ENCODE measurements at regions not wholly inside any gene's neighbourhood (a gene's known extent, or its start where the extent isn't known, plus 50 kb on each side); places are given as distances from the start of the nearest gene placed in this dataset.

DNA sequence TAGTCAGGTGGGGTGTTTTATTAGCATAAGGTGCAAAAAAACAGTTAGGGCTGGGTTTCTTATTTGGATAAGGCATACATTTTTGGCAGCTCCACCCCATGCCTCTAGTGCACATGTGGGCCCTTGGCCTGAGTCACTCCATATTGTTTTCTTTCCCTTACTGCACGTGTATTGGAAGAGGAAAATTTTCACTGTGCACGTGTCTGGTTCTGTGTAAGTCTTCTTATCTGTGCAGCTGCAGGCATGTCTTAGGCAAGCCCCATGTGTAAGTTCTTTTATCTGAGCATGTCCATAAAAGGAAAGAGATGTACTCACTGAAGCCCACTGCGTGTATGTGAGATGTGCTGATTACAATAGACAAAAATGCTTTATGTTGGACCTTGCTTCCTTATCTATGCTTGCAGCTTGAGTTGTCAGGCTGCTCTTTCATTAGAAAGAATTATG lies 540.3 kb upstream of the IGFBP3 start:
- no peak for DNase-seq (ENCODE audit: low spot score)
- intact Hi-C loops (cut with micrococcal nuclease): no loop called here
- Mint-ChIP-seq H3K4me3 (no peak overlapping the region), H3K4me1 (ENCODE audit: low read depth) (no peaks in the 10 kb centered on the region), H3K27ac (no peak overlapping the region), H3K36me3 (ENCODE audit: low read depth) (no peaks in the 10 kb centered on the region), H3K27me3 (ENCODE audit: insufficient read depth) (no peaks in the 10 kb centered on the region), H3K9me3 (peaks cover 24% of the 10 kb centered on the region)

DNA sequence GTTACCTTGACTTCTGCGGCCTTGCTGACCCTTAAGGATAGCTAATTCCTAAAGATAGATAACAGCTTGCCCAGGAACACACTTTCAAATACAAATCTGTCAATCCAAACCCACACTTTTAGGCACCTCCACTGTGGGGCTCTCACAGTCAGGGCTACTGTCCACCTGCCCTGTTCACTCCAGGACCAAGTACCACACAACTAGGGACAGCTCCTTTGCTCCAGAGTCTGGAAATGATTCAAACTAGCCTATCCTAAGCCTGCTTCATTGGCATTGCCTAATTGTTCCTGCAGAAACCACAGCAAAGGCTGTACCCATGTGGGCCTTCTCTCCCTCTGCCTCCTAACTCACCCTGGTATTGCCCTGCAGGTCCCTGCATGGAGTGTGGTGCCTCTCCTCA lies 538.9 kb upstream of the IGFBP3 start:
- H3K27me3 Mint-ChIP-seq (ENCODE audit: insufficient read depth): no peaks in the 10 kb centered on the region

DNA sequence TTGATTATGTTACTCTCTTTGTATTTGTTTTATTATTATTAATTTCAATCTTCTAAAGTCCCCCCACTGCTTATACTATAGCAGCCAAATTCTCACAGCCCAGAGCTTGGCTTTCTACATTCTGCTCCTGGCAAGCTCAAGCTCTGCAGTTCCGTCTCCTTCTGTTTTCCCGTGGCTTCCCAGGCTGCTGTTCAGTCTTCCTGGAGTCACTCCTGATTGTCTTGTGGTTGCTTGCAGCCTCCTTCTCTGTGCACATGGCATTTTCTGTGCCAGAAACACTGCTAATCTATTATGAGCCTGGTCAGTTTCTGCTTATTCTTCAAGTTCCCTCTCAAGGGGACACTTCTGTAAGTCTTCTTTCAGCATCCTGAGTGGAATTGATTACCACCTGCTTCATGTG lies 533.7 kb upstream of the IGFBP3 start:
- Mint-ChIP-seq H3K4me3 (no peak overlapping the region), H3K36me3 (ENCODE audit: low read depth) (no peaks in the 10 kb centered on the region), H3K9me3 (peaks cover 37% of the 10 kb centered on the region), H3K4me1 (ENCODE audit: low read depth) (no peaks in the 10 kb centered on the region), H3K27ac (no peak overlapping the region), H3K27me3 (ENCODE audit: insufficient read depth) (no peaks in the 10 kb centered on the region)
- DNase-seq (ENCODE audit: low spot score): no peak
- intact Hi-C loops (cut with micrococcal nuclease): no loop called here

More for the DNA sequence above, 538.9 kb upstream of the IGFBP3 start:
- Mint-ChIP-seq H3K9me3 (peaks cover 26% of the 10 kb centered on the region), H3K4me3 (no peak overlapping the region), H3K4me1 (ENCODE audit: low read depth) (no peaks in the 10 kb centered on the region), H3K36me3 (ENCODE audit: low read depth) (no peaks in the 10 kb centered on the region), H3K27ac (no peak overlapping the region)
- DNase-seq (ENCODE audit: low spot score): no peak
- intact Hi-C loops (cut with micrococcal nuclease): no loop called here

DNA sequence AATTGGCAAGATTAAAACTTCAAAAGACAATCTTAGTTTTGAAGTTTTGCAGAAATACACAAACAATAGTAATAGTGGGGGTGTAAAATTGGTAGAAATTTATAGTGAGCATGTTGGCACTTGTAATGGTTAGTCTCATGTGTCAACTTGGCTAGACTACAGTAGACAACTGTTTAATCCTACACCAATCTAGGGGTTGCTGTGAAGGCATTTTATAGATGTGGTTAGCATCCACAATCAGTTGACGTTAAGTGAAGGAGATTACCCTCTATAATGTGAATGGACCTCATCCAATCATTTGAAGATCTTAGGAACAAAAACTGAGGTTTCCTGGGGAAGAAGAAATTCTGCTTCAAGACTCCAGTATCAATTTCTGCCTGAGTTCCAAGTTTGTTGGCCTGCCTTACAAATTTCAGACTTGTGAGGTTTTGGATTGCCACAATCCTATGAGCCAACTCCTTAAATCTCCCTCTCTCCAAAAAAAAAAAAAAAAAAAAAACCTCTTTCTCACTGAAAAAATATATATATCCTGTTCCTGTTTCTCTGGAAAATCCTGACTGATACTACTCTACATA lies 531.6 kb upstream of the IGFBP3 start:
- intact Hi-C loops (cut with micrococcal nuclease): no loop called here
- Mint-ChIP-seq H3K27ac (no peak overlapping the region), H3K9me3 (peaks cover 39% of the 10 kb centered on the region), H3K4me1 (ENCODE audit: low read depth) (no peaks in the 10 kb centered on the region), H3K4me3 (no peak overlapping the region), H3K36me3 (ENCODE audit: low read depth) (no peaks in the 10 kb centered on the region), H3K27me3 (ENCODE audit: insufficient read depth) (no peaks in the 10 kb centered on the region)
- no peak for DNase-seq (ENCODE audit: low spot score)

DNA sequence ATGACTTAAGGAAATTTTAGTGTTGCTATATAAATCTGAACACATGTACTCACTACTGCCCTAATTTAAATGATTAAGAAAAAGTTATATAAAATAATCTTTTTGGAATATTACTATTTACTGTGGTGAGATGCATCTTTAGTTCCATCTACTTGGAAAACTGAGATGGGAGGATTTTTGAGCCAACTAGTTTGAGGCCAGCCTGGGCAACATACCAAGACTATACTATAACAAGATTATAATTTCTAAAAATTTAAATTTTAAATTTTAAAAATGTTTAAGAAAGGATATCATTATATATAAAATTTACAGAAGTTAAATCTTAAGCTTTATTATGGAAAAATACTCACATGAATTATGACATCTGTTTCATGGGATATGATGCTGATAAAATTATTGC lies 530.8 kb upstream of the IGFBP3 start:
- no peak overlapping the region for H3K4me3 Mint-ChIP-seq
- DNase-seq (ENCODE audit: low spot score): no peak
- no peaks in the 10 kb centered on the region for H3K27me3 Mint-ChIP-seq (ENCODE audit: insufficient read depth)
- peaks cover 37% of the 10 kb centered on the region for H3K9me3 Mint-ChIP-seq
- no peak overlapping the region for H3K27ac Mint-ChIP-seq
- H3K4me1 Mint-ChIP-seq (ENCODE audit: low read depth): no peaks in the 10 kb centered on the region
- no peaks in the 10 kb centered on the region for H3K36me3 Mint-ChIP-seq (ENCODE audit: low read depth)
- intact Hi-C loops (cut with micrococcal nuclease): no loop called here

DNA sequence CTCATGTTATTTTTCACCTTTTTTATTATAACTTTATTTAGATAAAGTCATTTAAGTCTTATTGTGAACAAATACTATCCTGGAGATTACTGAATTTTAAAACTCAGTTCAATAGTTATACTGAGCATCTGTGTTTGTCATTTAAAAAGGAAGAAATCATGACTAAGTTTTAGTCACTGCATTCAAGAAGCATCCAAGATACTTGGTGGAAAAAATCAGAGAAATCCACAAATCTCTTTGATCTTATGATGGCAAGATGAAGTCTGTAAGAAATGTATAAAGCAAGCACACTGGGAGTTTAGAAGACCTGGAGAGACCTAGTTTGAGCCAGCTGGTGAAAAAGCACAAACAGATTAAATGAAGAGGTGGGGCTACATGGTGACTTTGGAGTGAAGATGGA lies 529.8 kb upstream of the IGFBP3 start:
- H3K4me1 Mint-ChIP-seq (ENCODE audit: low read depth): no peaks in the 10 kb centered on the region
- no peaks in the 10 kb centered on the region for H3K36me3 Mint-ChIP-seq (ENCODE audit: low read depth)
- no peak for DNase-seq (ENCODE audit: low spot score)
- no peak overlapping the region for H3K27ac Mint-ChIP-seq
- peaks cover 37% of the 10 kb centered on the region for H3K9me3 Mint-ChIP-seq
- H3K4me3 Mint-ChIP-seq: no peak overlapping the region
- H3K27me3 Mint-ChIP-seq (ENCODE audit: insufficient read depth): no peaks in the 10 kb centered on the region
- intact Hi-C loops (cut with micrococcal nuclease): no loop called here

DNA sequence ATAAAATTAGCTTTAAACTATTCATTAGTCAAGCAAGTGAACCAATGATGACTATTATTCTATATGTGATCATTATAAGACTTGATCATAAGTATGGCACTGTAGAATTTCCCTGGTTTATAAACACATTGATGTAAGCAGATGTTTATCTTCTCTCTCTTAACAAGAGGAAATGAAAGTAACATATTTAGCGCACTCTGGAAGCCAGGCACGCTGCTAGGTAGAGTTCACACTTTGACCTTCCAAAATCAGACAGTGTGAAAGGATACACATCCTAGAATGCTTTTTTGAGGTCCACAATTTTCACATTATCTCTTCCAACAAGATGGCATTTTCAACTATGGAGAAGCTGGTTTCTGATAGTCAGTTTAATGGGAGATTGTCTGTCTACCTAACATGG lies 529.4 kb upstream of the IGFBP3 start:
- H3K9me3 Mint-ChIP-seq: peaks cover 35% of the 10 kb centered on the region
- intact Hi-C loops (cut with micrococcal nuclease): no loop called here
- H3K4me3 Mint-ChIP-seq: no peak overlapping the region
- no peak overlapping the region for H3K27ac Mint-ChIP-seq
- H3K27me3 Mint-ChIP-seq (ENCODE audit: insufficient read depth): no peaks in the 10 kb centered on the region
- no peaks in the 10 kb centered on the region for H3K4me1 Mint-ChIP-seq (ENCODE audit: low read depth)
- DNase-seq (ENCODE audit: low spot score): no peak
- H3K36me3 Mint-ChIP-seq (ENCODE audit: low read depth): no peaks in the 10 kb centered on the region

DNA sequence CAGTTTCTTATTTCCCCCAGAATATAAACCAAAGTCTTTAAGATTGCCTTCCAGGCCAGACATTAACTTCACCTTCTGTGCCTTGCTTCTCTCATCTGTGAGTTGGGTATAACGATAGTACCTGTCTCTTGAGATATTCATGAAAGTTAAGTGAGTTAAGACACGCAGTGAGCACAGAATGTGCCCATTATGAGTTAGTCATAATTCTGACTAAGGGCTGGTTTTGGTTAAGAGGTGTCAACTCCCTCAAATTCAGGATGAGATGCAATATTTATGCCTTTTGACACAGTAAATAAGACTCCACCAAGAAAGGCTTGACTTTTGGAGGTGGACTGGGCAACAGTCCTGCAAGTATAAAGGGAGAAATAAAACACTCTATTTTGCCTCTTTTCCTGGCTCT lies 528.7 kb upstream of the IGFBP3 start:
- H3K27me3 Mint-ChIP-seq (ENCODE audit: insufficient read depth): no peaks in the 10 kb centered on the region
- H3K4me3 Mint-ChIP-seq: no peak overlapping the region

DNA sequence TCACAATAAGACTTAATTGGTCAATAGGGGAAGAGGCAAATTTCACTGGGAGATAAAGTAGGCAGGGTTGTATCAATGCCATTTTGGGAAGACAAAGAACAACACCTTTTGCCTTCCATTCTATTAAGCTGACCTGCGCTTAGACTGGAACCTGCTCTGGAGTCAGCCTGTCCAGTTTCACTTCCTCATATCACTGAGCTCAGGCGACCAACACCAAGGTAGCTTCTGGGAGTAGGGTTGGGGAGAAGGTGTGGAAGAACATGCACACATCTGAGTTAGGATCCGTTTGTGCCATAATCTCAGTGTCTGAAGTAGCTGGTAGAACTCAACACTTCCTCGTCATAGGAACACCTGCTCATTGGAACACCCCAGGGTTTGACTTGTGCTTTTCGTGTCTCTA lies 527.4 kb upstream of the IGFBP3 start:
- no peak for DNase-seq (ENCODE audit: low spot score)
- Mint-ChIP-seq H3K27ac (no peak overlapping the region), H3K4me1 (ENCODE audit: low read depth) (no peaks in the 10 kb centered on the region), H3K4me3 (no peak overlapping the region), H3K27me3 (ENCODE audit: insufficient read depth) (no peaks in the 10 kb centered on the region), H3K36me3 (ENCODE audit: low read depth) (no peaks in the 10 kb centered on the region), H3K9me3 (peaks cover 27% of the 10 kb centered on the region)
- intact Hi-C loops (cut with micrococcal nuclease): no loop called here

More for the DNA sequence above, 528.7 kb upstream of the IGFBP3 start:
- intact Hi-C loops (cut with micrococcal nuclease): no loop called here
- DNase-seq (ENCODE audit: low spot score): no peak
- Mint-ChIP-seq H3K36me3 (ENCODE audit: low read depth) (no peaks in the 10 kb centered on the region), H3K9me3 (peaks cover 28% of the 10 kb centered on the region), H3K4me1 (ENCODE audit: low read depth) (no peaks in the 10 kb centered on the region), H3K27ac (no peak overlapping the region)

DNA sequence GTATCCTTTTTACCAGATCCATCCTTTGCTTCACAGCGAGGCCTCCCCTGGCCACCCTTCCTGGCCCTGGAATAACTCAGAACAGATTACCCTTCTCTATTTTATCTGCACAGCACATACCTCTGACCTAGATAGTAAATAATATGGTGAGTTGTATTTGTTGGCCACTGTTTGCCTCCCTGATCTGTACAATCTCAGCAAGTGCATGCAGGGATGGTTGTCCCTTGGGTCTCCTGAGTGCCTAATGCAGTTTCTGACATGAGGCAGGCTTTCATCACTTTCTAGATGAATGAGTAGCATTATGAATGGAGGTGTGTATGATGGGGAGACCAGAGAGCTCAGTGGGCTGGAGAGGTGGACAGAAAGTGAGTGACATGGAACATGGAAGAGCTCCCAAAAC lies 525.1 kb upstream of the IGFBP3 start:
- DNase-seq (ENCODE audit: low spot score): no peak
- Mint-ChIP-seq H3K4me1 (ENCODE audit: low read depth) (no peaks in the 10 kb centered on the region), H3K4me3 (no peak overlapping the region), H3K27me3 (ENCODE audit: insufficient read depth) (no peaks in the 10 kb centered on the region), H3K36me3 (ENCODE audit: low read depth) (no peaks in the 10 kb centered on the region), H3K9me3 (peaks cover 24% of the 10 kb centered on the region), H3K27ac (no peak overlapping the region)
- intact Hi-C loops (cut with micrococcal nuclease): no loop called here

DNA sequence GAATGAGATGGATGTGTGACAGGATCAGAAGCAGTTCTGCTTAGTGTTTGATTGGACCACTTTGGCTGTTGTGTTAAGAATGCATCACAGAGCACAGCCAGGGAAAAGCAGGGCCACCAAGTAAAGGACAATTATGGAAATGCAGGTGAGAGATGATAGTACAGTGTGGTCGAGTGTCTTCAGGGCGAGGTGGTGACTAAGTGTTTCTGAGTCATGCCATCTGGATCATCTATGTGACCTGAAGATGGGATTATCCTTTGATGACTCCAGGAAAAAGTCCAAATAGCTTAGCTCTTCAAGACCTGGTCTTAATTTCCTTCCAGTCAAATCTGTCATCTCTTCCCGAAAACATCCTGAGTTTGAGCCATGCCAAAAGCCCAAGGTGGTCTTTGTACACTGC lies 523.2 kb upstream of the IGFBP3 start:
- Mint-ChIP-seq H3K36me3 (ENCODE audit: low read depth) (no peaks in the 10 kb centered on the region), H3K27ac (no peak overlapping the region), H3K27me3 (ENCODE audit: insufficient read depth) (no peaks in the 10 kb centered on the region), H3K4me3 (no peak overlapping the region), H3K4me1 (ENCODE audit: low read depth) (no peaks in the 10 kb centered on the region), H3K9me3 (peaks cover 17% of the 10 kb centered on the region)
- intact Hi-C loops (cut with micrococcal nuclease): no loop called here
- no peak for DNase-seq (ENCODE audit: low spot score)

DNA sequence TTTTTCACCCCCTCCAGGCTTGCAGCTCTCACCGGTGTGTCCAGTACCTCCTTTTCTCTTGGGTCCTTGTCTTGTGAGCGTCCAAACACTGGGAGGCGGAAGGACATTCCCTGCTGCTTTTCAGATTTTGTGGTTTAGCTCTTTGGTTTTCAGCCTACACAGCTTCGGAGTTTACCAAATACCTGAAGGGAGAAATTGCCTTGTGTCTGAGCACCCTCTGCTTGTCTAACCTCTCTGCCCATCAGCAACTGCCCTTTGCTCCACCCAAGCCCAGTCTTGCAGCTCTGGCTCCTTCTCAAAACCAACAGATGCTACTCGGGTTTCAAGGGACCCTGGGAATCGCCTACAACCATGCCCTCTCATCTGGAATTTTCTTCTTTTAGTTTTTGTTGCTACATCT lies 519.1 kb upstream of the IGFBP3 start:
- Mint-ChIP-seq H3K4me3 (no peak overlapping the region), H3K27ac (no peak overlapping the region)

DNA sequence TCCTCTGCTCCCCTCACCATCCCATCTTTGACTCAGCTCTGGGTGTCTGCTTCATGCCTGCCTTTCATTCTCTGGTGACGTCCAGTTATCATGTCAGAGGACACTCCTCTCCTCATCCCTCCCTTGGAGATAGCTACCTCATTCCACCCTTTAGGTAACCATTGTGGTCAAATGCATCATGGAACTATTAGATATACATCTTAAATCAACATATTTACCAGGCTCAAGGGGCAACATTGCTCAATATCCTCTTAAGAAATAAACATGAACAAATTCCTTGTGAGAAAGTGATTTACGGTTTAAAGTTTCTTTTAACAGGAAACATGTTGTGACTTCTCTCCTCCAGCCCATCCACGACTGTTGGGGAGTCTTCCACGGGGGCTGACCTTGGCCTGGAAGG lies 511.6 kb upstream of the IGFBP3 start:
- no peak overlapping the region for H3K27ac Mint-ChIP-seq
- no peak overlapping the region for H3K4me3 Mint-ChIP-seq
- DNase-seq (ENCODE audit: low spot score): no peak
- intact Hi-C loops (cut with micrococcal nuclease): no loop called here
- H3K27me3 Mint-ChIP-seq (ENCODE audit: insufficient read depth): no peaks in the 10 kb centered on the region
- H3K9me3 Mint-ChIP-seq: peaks cover 5% of the 10 kb centered on the region
- no peaks in the 10 kb centered on the region for H3K4me1 Mint-ChIP-seq (ENCODE audit: low read depth)
- no peaks in the 10 kb centered on the region for H3K36me3 Mint-ChIP-seq (ENCODE audit: low read depth)

More for the DNA sequence above, 519.1 kb upstream of the IGFBP3 start:
- no peak for DNase-seq (ENCODE audit: low spot score)
- no peaks in the 10 kb centered on the region for H3K4me1 Mint-ChIP-seq (ENCODE audit: low read depth)
- no peaks in the 10 kb centered on the region for H3K27me3 Mint-ChIP-seq (ENCODE audit: insufficient read depth)
- no peaks in the 10 kb centered on the region for H3K36me3 Mint-ChIP-seq (ENCODE audit: low read depth)
- intact Hi-C loops (cut with micrococcal nuclease): no loop called here
- peaks cover 17% of the 10 kb centered on the region for H3K9me3 Mint-ChIP-seq

DNA sequence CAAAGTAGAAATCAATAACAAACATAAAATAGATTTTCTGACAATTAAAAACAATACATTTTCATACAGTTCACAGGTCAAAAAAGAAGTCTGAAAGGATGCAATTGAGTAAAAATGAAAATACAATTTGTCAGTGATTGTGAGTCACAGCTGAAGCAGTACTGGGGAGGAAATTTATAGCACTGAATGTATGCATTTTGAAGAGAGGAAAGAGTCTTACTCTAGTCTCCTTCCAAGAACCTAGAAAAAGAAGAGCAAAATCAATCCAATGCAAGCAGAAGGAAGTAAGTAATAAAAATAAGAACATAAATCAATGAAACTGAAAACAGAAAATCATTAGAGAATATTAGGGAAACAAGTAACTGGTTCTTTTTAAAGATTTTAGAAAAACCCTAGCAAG lies 507.2 kb upstream of the IGFBP3 start:
- Mint-ChIP-seq H3K4me3 (no peak overlapping the region), H3K36me3 (ENCODE audit: low read depth) (no peaks in the 10 kb centered on the region), H3K4me1 (ENCODE audit: low read depth) (no peaks in the 10 kb centered on the region), H3K27me3 (ENCODE audit: insufficient read depth) (no peaks in the 10 kb centered on the region), H3K27ac (no peak overlapping the region), H3K9me3 (no peaks in the 10 kb centered on the region)
- no peak for DNase-seq (ENCODE audit: low spot score)
- intact Hi-C loops (cut with micrococcal nuclease): no loop called here
